ENCODE measurements at regions not wholly inside any gene's neighbourhood (a gene's known extent, or its start where the extent isn't known, plus 50 kb on each side); places are given as distances from the start of the nearest gene placed in this dataset.

DNA sequence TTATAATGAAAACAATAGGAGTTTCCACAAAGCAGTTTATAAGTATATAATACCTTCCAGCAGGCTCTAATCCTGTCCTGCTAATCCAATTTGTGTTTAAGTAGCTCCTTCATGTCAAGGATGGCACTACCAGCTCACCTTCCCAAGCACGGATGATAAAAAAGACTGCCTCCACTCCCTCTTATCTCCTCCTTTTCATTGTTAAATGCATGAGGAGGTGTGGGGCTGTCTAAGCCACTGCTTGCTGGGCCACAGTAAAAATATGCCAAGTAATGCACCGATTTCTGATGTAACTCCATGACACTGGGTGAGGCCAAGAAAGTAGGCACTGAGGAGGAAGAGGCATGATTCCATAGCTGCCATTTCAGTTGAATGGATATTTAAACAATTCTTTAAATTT, 193.1 kb downstream of the ZIC5 start:
- TF ChIP-seq, protein P1, sequence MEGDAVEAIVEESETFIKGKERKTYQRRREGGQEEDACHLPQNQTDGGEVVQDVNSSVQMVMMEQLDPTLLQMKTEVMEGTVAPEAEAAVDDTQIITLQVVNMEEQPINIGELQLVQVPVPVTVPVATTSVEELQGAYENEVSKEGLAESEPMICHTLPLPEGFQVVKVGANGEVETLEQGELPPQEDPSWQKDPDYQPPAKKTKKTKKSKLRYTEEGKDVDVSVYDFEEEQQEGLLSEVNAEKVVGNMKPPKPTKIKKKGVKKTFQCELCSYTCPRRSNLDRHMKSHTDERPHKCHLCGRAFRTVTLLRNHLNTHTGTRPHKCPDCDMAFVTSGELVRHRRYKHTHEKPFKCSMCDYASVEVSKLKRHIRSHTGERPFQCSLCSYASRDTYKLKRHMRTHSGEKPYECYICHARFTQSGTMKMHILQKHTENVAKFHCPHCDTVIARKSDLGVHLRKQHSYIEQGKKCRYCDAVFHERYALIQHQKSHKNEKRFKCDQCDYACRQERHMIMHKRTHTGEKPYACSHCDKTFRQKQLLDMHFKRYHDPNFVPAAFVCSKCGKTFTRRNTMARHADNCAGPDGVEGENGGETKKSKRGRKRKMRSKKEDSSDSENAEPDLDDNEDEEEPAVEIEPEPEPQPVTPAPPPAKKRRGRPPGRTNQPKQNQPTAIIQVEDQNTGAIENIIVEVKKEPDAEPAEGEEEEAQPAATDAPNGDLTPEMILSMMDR (optimal IDR thresholded peaks at IDR 0.05 in 1 of 3, IDR thresholded peaks at IDR 0.05 in 1 of 3, conservative IDR thresholded peaks at IDR 0.05 in 1 of 3; ENCODE audit: extremely low read depth in 1 of 3, insufficient read depth in 2 of 3, low read length in 3 of 3) = no peak
- no peak for TF ChIP-seq EZH2 (IDR thresholded peaks at IDR 0.05; ENCODE audit: low read length)
